Smooth muscle cell (in vitro differentiated cells): ENCODE measurements at regions not wholly inside any gene's neighbourhood (a gene's known extent, or its start where the extent isn't known, plus 50 kb on each side); places are given as distances from the start of the nearest gene placed in this dataset.

ENCODE experiments used
- DNase-seq: peaks from one replicate; lab custom pipeline; 2025; ENCODE audit not compliant: unreplicated experiment; lab: John Stamatoyannopoulos, UW
- H2AFZ ChIP-seq: fragments of 200-600 bp; sonication (generic); 2 replicates; pipeline ENCODE4 v1.6.0; 2016; ENCODE audit warnings: antibody characterized with exemption, low read depth, mild to moderate bottlenecking
- H3F3A ChIP-seq: fragments of 200-600 bp; sonication (generic); 2 replicates; pipeline ENCODE4 v1.6.0; 2017; ENCODE audit warnings: antibody characterized with exemption, low read depth
- H3K27ac ChIP-seq: fragments of 200-600 bp; sonication (generic); 2 replicates; pipeline ENCODE4 v1.5.1; 2016; ENCODE audit warnings: low read depth, mild to moderate bottlenecking
- H3K27me3 ChIP-seq: fragments of 200-600 bp; sonication (generic); 2 replicates; pipeline ENCODE4 v1.6.1; 2016; ENCODE audit warnings: low read depth, mild to moderate bottlenecking
- H3K36me3 ChIP-seq: fragments of 200-600 bp; sonication (generic); 2 replicates; pipeline ENCODE4 v1.5.1; 2016; ENCODE audit warnings: low read depth
- H3K4me1 ChIP-seq: fragments of 200-600 bp; sonication (generic); 2 replicates; pipeline ENCODE4 v1.5.1; 2016; ENCODE audit warnings: low read depth
- H3K4me2 ChIP-seq: fragments of 200-600 bp; sonication (generic); 2 replicates; pipeline ENCODE4 v1.6.0; 2016; ENCODE audit warnings: mild to moderate bottlenecking
- H3K4me3 ChIP-seq: fragments of 200-600 bp; sonication (generic); 2 replicates; pipeline ENCODE4 v1.5.1; 2016; ENCODE audit warnings: mild to moderate bottlenecking
- H3K79me2 ChIP-seq: fragments of 200-600 bp; sonication (generic); 2 replicates; pipeline ENCODE4 v1.6.0; 2016; ENCODE audit warnings: low read depth, mild to moderate bottlenecking
- H3K9ac ChIP-seq: fragments of 200-600 bp; sonication (generic); 2 replicates; pipeline ENCODE4 v1.6.0; 2016; ENCODE audit warnings: low read depth
- H3K9me3 ChIP-seq: fragments of 200-600 bp; sonication (generic); replicated peaks from 2 replicates; pipeline ENCODE4 v1.5.1; 2016; ENCODE audit warnings: low read depth
- H4K20me1 ChIP-seq: fragments of 200-600 bp; sonication (generic); 2 replicates; pipeline ENCODE4 v1.6.0; 2016; ENCODE audit warnings: low read depth
- CTCF ChIP-seq: fragments of 200-600 bp; sonication (generic); IDR thresholded peaks from 2 replicates; pipeline ENCODE4 v1.5.1; 2017; ENCODE audit warnings: borderline replicate concordance, mild to moderate bottlenecking, antibody characterized with exemption; ENCODE audit not compliant: insufficient read depth, poor library complexity, severe bottlenecking
- WGBS: methylation state at CpG from one replicate; pipeline ENCODE4 v1.1.7; 2016; ENCODE audit warnings: low lambda C conversion rate; 5-methylcytosine and 5-hydroxymethylcytosine counted together

GRCh38 chr16:5580296-5580695 is 482.7 kb upstream of the EEF2KMT start:
- H3K4me1 ChIP-seq: no peaks in the 10 kb centered on the region
- H3K4me2 ChIP-seq: no peak overlapping the region
- H3K9ac ChIP-seq: no peak overlapping the region
- peaks cover 37% of the 10 kb centered on the region for H3K27me3 ChIP-seq
- H3K9me3 ChIP-seq: no peaks in the 10 kb centered on the region
- WGBS: 88% methylated on average over 8 of the region's 8 CpGs
- H3K36me3 ChIP-seq: no peaks in the 10 kb centered on the region
- no peak overlapping the region for H3K27ac ChIP-seq
- no peak overlapping the region for H3K4me3 ChIP-seq
- H2AFZ ChIP-seq: no peak overlapping the region
- no peak for DNase-seq
- TF ChIP-seq CTCF: no peak
- H3F3A ChIP-seq: no peaks in the 10 kb centered on the region
- no peaks in the 10 kb centered on the region for H4K20me1 ChIP-seq
- no peaks in the 10 kb centered on the region for H3K79me2 ChIP-seq

DNA sequence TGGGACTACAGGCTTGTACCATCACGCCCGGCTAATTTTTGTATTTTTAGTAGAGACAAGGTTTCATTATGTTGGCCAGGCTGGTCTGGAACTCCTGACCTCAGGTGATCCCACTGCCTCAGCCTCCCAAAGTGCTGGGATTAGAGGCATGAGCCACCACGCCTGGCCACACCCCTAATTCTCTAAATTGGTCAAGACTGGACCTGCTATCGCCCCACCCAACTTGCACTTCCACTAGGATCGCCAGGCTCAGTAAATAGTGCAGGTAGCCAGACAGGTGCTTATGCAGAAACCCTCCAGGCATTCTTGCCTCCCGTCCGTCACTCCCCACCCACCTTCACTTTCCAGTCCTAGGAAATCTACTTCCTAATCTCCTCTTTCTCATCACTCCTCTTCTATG is 481.4 kb upstream of the EEF2KMT start:
- Histone ChIP-seq H2AFZ (no peak overlapping the region), H3K4me2 (no peak overlapping the region), H3K27me3 (peaks cover 36% of the 10 kb centered on the region), H3K9ac (no peak overlapping the region), H3K79me2 (no peaks in the 10 kb centered on the region), H3K27ac (no peak overlapping the region), H3K36me3 (no peaks in the 10 kb centered on the region), H3K4me3 (no peak overlapping the region), H4K20me1 (no peaks in the 10 kb centered on the region), H3K4me1 (no peaks in the 10 kb centered on the region), H3K9me3 (no peaks in the 10 kb centered on the region), H3F3A (no peaks in the 10 kb centered on the region)
- DNase-seq: no peak
- TF ChIP-seq CTCF: no peak
- WGBS: 79% methylated on average over 7 of the region's 7 CpGs

DNA sequence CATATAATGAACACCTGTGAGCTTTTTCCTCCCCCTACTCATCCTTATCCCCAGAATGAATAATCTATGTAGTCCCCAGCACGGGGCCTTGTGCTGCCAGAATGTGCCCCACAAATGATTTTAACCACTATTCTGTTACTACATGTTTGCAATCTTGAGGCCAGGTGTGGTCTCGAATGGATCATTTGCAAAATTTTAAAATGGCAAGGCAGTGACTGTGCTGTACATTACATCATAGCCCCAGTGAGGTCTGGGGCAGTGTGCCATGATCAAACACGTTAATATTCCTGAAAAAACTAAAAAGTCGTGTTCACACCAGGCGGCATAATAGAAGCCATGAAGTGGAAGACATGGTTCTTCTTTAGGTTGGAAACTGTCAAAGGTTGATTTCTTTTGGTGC is 479.9 kb upstream of the EEF2KMT start:
- Histone ChIP-seq H3K9me3 (no peaks in the 10 kb centered on the region), H4K20me1 (no peaks in the 10 kb centered on the region), H3K27me3 (peaks cover 36% of the 10 kb centered on the region), H3K27ac (no peak overlapping the region), H2AFZ (no peak overlapping the region), H3K79me2 (no peaks in the 10 kb centered on the region), H3K4me1 (no peaks in the 10 kb centered on the region), H3K9ac (no peak overlapping the region), H3F3A (no peaks in the 10 kb centered on the region), H3K4me3 (no peak overlapping the region), H3K36me3 (no peaks in the 10 kb centered on the region), H3K4me2 (no peak overlapping the region)
- DNase-seq: no peak
- WGBS: 88% methylated on average over 5 of the region's 5 CpGs
- no peak for TF ChIP-seq CTCF

DNA sequence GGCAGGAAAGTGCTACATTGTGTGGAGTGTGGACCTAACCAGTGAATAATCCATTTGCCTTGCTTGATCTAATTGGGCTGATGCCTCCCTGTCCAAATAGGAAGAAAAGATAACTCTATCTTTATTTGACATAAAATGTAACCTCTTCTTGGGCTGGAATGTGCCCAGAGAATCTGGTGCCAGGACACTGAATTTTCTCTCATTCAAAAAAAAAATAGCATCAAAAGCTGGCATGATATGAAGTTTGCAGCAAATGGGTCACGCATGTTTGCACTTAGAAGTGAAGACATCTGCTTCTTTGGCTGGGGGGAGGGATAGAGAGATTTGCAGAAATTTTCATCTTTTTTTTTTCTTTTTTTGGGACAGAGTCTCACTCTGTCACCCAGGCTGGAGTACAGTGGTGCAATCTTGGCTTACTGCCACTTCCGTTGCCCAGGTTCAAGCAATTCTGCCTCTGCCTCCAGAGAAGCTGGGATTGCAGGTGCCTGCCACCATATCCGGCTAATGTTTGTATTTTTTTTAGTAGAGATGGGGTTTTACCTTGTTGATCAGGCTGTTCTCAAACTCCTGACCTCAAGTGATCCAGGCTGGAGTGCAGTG is 478.2 kb upstream of the EEF2KMT start:
- Histone ChIP-seq H3K4me3 (no peak overlapping the region), H3F3A (no peaks in the 10 kb centered on the region), H3K4me2 (no peak overlapping the region), H3K4me1 (no peaks in the 10 kb centered on the region), H3K9me3 (no peaks in the 10 kb centered on the region), H3K36me3 (no peaks in the 10 kb centered on the region), H3K79me2 (no peaks in the 10 kb centered on the region), H3K27me3 (peaks cover 34% of the 10 kb centered on the region), H2AFZ (no peak overlapping the region), H3K9ac (no peak overlapping the region), H3K27ac (no peak overlapping the region), H4K20me1 (no peaks in the 10 kb centered on the region)
- TF ChIP-seq CTCF: no peak
- 91% methylated on average over 3 of the region's 3 CpGs for WGBS
- no peak for DNase-seq
